HG02623 (cell line): ENCODE measurements at regions not wholly inside any gene's neighbourhood (a gene's known extent, or its start where the extent isn't known, plus 50 kb on each side); places are given as distances from the start of the nearest gene placed in this dataset.

Experiments used
- ATAC-seq: cut with Tn5 transposase; IDR thresholded peaks from one replicate; pipeline ENCODE4 v1.9.1; 2021; ENCODE audit warnings: moderate library complexity; ENCODE audit not compliant: unreplicated experiment

GRCh38 chr18:65415098-65415497 is 335.7 kb upstream of the CDH7 start:
- no peak for ATAC-seq

DNA sequence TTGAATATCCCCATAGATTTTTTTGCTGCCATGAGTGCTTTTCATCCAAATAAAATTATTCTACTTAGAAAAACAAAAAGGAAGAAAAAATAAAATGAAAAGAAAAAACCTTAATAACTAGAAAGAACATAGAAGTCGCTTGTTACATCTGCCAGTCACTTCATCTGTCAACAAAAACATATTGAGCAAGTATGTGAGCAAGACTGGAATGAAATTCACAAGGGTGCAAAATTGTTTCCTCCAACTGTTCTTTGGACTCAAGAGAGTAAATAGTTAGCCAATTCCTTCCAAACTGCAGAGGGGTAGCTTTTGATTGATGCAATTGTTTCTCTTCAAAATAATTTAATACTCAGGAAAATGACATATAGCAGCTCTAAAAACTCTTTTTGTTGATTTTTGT is 336.3 kb upstream of the CDH7 start:
- no peak for ATAC-seq

DNA sequence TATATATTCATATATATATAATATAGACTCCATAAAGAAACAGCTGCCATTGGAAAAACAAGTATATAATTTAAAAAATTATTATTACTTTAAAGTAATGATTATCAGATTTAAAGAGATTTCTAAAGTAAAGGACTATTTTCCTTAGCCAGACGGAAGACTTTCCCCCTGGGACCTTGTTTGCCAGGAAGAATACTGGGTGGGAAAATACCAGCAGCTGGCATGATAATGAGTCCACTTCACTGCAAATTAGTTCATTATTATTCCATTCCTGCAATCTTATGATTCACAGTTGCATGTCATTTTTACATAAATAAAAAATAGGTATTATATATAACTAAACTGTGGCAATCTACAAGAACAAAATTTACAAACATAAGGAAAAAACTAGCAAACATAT is 339.8 kb upstream of the CDH7 start:
- ATAC-seq: no peak

DNA sequence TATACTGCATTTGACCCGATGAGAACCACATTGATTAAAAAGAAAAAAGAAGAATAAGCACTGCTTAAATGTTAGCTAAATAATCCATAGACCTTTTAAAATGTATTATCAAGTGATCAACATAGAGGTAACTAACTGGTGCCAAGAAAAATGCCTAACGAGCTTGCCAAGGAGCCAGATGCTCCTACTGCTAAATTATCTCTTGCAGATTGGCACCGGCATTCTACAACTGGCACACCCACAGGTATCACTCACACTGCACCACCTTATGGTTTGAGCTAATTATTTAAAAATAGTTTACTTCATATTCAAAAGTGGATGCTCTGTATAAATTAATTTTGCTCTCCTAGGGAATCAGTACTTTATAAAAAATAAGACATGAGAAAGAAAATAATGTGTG is 341.6 kb upstream of the CDH7 start:
- no peak for ATAC-seq

- ATAC-seq: no peak
These were observed 347.3 kb upstream of the CDH7 start for GRCh38 chr18:65403534-65403933.

- ATAC-seq: no peak
These were observed 351.7 kb upstream of the CDH7 start for GRCh38 chr18:65399091-65399490.

GRCh38 chr18:65398347-65399075 is 352.3 kb upstream of the CDH7 start:
- no peak for ATAC-seq

- ATAC-seq: no peak
These were observed 369.8 kb upstream of the CDH7 start for GRCh38 chr18:65380986-65381385.

GRCh38 chr18:65380571-65380970 is 370.2 kb upstream of the CDH7 start:
- no peak for ATAC-seq

GRCh38 chr18:65372904-65373303 is 377.9 kb upstream of the CDH7 start:
- no peak for ATAC-seq

- no peak for ATAC-seq
These were observed 385.4 kb upstream of the CDH7 start for GRCh38 chr18:65365245-65365980.

- ATAC-seq: no peak
These were observed 386.7 kb upstream of the CDH7 start for GRCh38 chr18:65363911-65364632.

- no peak for ATAC-seq
These were observed 387.8 kb upstream of the CDH7 start for GRCh38 chr18:65363011-65363410.

DNA sequence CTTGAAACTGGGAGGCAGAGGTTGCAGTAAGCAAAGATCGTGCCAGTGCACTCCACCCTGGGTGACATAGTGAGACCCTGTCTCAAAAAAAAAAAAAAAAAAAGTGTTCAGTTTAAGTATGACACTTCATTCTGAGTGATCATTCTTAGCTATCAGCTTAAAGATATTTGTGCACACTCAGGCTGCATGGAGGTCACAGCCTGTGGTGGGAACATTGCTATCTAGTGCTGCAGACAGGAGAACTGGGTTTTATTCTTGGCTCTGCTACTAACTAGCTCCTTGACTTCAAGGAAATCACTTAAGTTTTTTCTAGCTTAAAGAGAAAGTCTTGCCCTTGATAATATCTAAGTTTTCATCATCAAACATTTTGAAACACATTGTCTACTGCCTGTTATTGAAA is 391.3 kb upstream of the CDH7 start:
- no peak for ATAC-seq

- no peak for ATAC-seq
These were observed 392.5 kb upstream of the CDH7 start for GRCh38 chr18:65358306-65358705.

DNA sequence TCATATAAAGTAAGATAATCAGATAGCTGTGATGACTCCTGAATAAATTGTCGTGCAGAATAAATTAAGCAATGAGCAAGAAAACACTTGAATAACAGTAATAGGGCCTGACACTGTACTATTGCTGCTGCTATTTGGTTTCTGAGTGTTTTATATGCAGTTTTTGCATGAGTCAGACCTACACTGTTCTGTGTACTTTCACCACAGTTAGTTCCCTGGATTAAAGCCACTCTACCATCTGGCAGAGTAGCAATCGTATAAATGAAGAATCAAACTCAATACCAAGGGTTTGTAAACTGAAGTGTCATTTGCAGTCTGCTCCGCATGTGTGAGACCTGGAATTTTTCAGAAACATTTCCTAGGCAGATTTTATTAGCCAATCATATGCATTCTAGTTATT is 398.6 kb upstream of the CDH7 start:
- ATAC-seq: no peak

DNA sequence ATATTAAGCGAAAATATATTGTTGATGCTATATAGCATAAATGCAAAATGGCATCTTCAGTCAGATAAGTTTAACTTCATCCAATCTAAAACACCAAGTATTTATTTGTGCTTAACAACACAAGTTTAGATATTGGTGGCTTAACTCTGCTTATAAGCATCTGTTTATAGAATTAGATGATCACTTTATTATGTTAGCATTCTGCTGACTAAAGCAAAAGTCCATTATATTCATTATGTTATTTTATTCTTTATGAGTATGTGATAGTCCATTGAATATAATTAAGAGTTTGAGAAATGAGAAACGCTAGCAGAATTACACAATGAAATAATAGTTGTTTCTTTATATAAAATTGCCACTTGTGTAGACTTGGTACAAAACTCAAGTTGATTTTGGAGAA is 401.2 kb upstream of the CDH7 start:
- no peak for ATAC-seq

- ATAC-seq: no peak
These were observed 403.4 kb upstream of the CDH7 start for GRCh38 chr18:65347446-65347845.

DNA sequence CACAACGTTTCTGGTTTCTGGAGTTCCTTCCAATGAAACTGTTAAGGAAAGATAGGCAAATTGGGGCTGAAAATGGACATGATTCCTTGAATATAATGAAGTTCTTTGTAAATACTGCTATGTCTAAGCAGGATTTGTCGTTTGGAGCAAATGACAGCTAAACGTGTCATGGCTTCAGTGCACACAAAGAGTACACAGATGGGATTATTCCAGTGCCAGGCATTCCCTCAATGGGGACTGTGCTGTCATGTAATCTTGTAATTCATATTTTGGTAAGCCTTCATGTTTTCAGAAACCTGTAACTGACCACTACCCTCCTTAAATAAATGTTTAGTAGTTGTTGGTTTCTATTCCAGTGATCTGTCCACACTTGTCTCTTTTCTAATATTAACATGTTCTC is 404.7 kb upstream of the CDH7 start:
- ATAC-seq: no peak

DNA sequence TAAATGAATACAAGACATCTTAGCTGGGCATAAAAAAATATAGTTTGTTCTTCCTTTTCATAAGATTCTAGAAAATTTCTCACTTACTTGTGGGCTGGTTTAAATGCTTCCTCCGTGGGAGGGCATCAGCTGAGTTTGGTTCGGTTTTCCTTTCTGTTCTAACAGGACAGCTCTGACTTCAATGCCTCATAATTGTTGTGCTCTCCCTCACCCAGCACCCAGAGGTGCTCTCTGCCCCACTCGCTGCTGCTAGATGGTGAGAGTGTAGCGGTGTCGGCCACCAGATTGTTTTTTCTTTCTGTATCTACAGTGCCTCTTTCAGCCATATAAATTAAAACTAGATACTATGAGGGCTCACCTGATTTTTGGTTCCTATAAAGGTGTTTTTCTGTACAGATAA is 407.2 kb upstream of the CDH7 start:
- ATAC-seq: no peak

DNA sequence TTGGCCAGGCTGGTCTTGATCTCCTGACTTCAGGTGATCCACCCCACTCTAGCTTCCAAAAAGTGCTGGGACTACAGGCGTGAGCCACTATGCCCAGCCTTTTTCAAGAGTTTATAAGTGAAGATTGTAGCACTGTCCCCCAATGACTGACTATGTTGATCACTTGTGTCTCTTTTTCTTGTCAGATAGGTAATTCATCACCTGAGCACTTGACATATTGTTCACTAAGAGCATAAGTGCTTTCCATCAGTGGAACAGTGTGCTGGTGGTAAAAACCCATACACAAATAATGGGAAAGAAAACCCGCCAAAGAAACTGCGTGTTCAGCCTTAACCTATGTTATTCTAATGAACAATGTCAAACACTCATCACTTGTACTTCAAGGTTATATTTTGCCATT is 414.4 kb upstream of the CDH7 start:
- no peak for ATAC-seq

GRCh38 chr18:65329010-65329409 is 421.8 kb upstream of the CDH7 start:
- no peak for ATAC-seq
